ENCODE measurements at regions not wholly inside any gene's neighbourhood (a gene's known extent, or its start where the extent isn't known, plus 50 kb on each side); places are given as distances from the start of the nearest gene placed in this dataset.

DNA sequence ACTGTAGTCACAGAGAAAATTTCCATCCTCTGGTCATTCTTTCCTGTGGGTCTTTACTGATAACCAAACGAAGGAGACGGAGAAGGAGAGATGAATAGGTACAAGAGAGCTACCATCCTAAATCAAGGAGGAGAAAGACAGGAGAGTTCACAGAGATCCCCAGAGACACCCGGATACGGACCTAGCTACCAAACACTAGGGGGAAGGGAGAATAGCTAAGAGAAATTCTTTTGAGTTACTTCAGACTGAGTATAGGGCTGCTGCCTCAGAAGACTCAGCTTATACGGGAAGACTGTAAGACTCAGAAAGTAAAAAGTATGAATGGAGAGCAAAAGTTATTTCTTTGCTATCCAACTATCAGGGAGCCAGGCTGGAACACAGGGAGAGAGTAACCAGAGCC lies 572.1 kb downstream of the C4orf33 start:
- H3K4me3 ChIP-seq (ENCODE audit: low read depth, low read length) = no peak overlapping the region
- TF ChIP-seq, protein P1, sequence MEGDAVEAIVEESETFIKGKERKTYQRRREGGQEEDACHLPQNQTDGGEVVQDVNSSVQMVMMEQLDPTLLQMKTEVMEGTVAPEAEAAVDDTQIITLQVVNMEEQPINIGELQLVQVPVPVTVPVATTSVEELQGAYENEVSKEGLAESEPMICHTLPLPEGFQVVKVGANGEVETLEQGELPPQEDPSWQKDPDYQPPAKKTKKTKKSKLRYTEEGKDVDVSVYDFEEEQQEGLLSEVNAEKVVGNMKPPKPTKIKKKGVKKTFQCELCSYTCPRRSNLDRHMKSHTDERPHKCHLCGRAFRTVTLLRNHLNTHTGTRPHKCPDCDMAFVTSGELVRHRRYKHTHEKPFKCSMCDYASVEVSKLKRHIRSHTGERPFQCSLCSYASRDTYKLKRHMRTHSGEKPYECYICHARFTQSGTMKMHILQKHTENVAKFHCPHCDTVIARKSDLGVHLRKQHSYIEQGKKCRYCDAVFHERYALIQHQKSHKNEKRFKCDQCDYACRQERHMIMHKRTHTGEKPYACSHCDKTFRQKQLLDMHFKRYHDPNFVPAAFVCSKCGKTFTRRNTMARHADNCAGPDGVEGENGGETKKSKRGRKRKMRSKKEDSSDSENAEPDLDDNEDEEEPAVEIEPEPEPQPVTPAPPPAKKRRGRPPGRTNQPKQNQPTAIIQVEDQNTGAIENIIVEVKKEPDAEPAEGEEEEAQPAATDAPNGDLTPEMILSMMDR (IDR thresholded peaks at IDR 0.05; ENCODE audit: insufficient read depth, low read length) = no peak
- DNase-seq (ENCODE audit: low read depth) = no peak

DNA sequence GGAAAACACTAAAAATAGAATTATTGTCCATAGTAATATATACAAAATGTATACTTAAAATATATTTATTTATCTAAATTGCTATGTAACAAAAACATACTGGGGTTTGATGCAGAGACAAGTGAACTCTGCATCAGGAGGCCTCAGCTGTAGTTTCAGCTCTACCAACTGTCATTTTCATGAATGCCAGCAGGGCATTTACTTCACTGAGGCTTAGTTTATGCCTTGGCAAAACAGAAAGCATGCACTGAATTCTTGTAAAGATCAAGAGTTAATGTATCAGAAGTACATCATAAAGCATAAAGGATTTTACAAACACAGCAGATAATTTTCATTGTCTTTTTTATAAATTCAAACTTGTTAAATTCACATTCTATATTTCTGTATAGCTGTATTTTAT lies 577.0 kb downstream of the C4orf33 start:
- no peak for DNase-seq (ENCODE audit: low read depth)
- H3K4me3 ChIP-seq (ENCODE audit: low read depth, low read length) = no peak overlapping the region
- TF ChIP-seq, protein P1 (IDR thresholded peaks at IDR 0.05; ENCODE audit: insufficient read depth, low read length) = no peak

DNA sequence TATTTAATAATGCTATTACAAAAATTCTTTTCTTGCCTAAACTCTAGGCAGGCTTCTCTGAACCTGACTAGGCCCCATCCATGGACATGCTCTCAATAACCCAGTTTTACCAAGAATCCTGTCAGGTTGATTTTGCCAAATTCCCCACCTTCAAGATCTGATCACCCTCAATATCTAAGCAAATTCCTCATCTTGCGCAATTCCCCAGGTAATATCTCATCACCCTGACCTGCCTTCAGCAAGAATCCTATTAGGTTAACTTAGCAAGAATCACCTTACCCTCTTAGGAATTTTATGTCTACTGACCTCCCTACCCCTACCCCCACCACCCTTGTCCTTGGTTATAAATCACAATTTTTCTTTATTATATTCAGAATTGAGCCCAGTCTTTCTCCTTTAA lies 579.1 kb downstream of the C4orf33 start:
- no peak for DNase-seq (ENCODE audit: low read depth)
- H3K4me3 ChIP-seq (ENCODE audit: low read depth, low read length) = no peak overlapping the region
- TF ChIP-seq, protein P1 (IDR thresholded peaks at IDR 0.05; ENCODE audit: insufficient read depth, low read length) = no peak

DNA sequence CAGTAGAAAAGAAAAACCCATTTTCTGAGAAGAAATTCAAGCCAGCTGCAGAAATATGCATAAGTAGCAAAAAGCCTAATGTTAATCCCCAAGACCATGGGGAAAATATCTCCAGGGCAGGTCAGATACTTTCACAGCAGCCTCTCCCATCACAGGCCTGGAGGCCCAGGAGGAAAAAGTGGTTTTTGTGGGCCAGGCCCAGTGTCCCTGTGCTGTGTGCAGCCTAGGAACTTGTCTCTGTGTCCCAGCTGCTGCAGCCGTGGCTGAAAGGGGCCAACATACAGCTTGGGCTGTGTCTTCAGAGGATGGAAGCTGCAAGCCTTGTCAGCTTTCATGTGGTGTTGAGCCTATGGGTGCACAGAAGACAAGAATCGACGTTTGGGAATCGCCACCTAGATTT lies 581.0 kb downstream of the C4orf33 start:
- TF ChIP-seq, protein P1 (IDR thresholded peaks at IDR 0.05; ENCODE audit: insufficient read depth, low read length) = no peak
- H3K4me3 ChIP-seq (ENCODE audit: low read depth, low read length) = no peak overlapping the region
- no peak for DNase-seq (ENCODE audit: low read depth)

DNA sequence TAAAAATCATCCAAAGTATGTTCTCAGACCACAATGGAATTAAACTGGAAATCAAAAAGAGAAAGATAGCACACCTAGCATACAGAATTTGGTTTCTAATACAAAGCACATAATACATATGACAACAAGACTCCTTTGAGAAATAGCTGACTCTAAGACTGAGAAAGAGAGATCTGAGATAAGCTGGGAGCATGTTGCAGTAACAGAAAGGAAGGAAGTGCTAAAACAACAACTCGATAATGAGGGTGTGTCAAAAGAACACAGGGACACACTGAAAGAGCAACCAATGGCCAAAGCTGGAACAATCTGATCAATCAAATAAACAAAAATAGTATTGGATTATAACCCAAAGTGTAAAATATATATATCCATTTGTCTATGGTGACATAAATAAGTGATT lies 586.6 kb downstream of the C4orf33 start:
- DNase-seq (ENCODE audit: low read depth) = no peak
- TF ChIP-seq, protein P1 (IDR thresholded peaks at IDR 0.05; ENCODE audit: insufficient read depth, low read length) = no peak
- no peak overlapping the region for H3K4me3 ChIP-seq (ENCODE audit: low read depth, low read length)

DNA sequence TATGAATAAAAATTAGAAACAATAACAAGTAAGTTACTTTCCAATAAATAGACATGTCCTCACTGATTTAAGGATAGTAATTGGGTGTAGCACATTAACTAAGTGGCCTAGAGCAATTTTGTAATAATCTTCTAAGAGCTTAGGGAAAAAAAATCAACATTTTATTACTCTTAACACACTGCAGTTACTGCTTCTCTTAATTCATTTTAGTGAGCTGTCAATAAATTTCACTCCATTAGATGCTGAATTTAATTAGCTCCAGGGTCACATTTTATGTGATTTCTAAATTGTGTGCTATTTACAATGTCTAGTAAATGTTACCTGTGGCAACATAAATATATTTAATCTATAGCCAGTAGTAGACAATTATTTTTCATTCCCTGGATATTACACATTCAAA lies 612.0 kb downstream of the C4orf33 start:
- DNase-seq (ENCODE audit: low read depth) = no peak
- no peak overlapping the region for H3K4me3 ChIP-seq (ENCODE audit: low read depth, low read length)
- TF ChIP-seq, protein P1 (IDR thresholded peaks at IDR 0.05; ENCODE audit: insufficient read depth, low read length) = no peak

DNA sequence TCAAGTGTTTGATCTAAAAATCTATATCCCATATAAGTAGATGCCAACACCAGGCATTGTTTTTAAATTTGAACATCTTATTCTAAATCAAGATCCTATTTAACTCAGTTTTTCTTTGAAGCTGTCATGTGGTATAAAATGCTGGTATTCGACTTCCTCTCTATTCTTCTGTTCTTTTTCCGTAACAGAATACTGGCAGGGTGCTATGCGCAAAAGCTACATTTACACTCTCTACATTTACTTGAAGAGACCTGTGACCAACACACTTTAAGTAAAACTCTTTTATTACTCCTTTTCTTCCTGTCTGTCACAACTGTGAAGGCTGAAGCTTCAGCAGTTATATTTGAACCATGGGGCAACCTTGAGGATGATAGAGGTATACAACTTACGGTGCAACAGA lies 612.8 kb downstream of the C4orf33 start:
- H3K4me3 ChIP-seq (ENCODE audit: low read depth, low read length) = no peak overlapping the region
- TF ChIP-seq, protein P1 (IDR thresholded peaks at IDR 0.05; ENCODE audit: insufficient read depth, low read length) = no peak
- no peak for DNase-seq (ENCODE audit: low read depth)
